HFF-Myc (cell line): ENCODE measurements at regions not wholly inside any gene's neighbourhood (a gene's known extent, or its start where the extent isn't known, plus 50 kb on each side); places are given as distances from the start of the nearest gene placed in this dataset.
"Not testable (repeated sequence)": the region's sequence is repeated elsewhere in the genome, so short reads cannot be mapped to it uniquely, and the experiment has no call there.

Experiments used
- DNase-seq: peaks from one replicate; pipeline ENCODE4 v3.0.0-alpha.2; 2011; ENCODE audit warnings: low read depth; ENCODE audit errors: extremely low read depth
- H3K4me3 ChIP-seq: replicated peaks from 2 replicates; pipeline ENCODE4 v1.5.1; 2011; ENCODE audit warnings: low read depth, mild to moderate bottlenecking, control low read depth, low read length
- CTCF ChIP-seq: IDR thresholded peaks from 2 replicates; pipeline ENCODE4 v1.5.1; 2012; ENCODE audit warnings: mild to moderate bottlenecking, low read depth, low read length, control low read depth; ENCODE audit errors: missing control alignments

- no peak for DNase-seq
- no peak for TF ChIP-seq CTCF
- H3K4me3 ChIP-seq, result no peak overlapping the region
Measured at GRCh38 chr5:116771466-116772151, 197.0 kb upstream of the SEMA6A start.

- not testable (repeated sequence) for DNase-seq, H3K4me3 ChIP-seq
Measured at GRCh38 chr5:116769953-116770352, 195.3 kb upstream of the SEMA6A start.

GRCh38 chr5:116769470-116769869 is 194.8 kb upstream of the SEMA6A start:
- TF ChIP-seq CTCF, result no peak
- no peak for DNase-seq
- H3K4me3 ChIP-seq, result no peak overlapping the region

- H3K4me3 ChIP-seq, result no peak overlapping the region
- DNase-seq, result no peak
- no peak for TF ChIP-seq CTCF
Measured at GRCh38 chr5:116766470-116766947, 191.9 kb upstream of the SEMA6A start.

GRCh38 chr5:116765441-116765840 is 190.8 kb upstream of the SEMA6A start:
- H3K4me3 ChIP-seq, result no peak overlapping the region
- no peak for TF ChIP-seq CTCF
- DNase-seq, result no peak

GRCh38 chr5:116764941-116765340 is 190.3 kb upstream of the SEMA6A start:
- H3K4me3 ChIP-seq, result no peak overlapping the region
- TF ChIP-seq CTCF, result no peak
- DNase-seq, result no peak

GRCh38 chr5:116763987-116764866 is 189.6 kb upstream of the SEMA6A start:
- DNase-seq, result no peak
- TF ChIP-seq CTCF, result no peak
- no peak overlapping the region for H3K4me3 ChIP-seq
